HG03342 (cell line): ENCODE measurements at regions not wholly inside any gene's neighbourhood (a gene's known extent, or its start where the extent isn't known, plus 50 kb on each side); places are given as distances from the start of the nearest gene placed in this dataset.

ENCODE experiments used
- ATAC-seq: cut with Tn5 transposase; IDR thresholded peaks from one replicate; pipeline ENCODE4 v1.9.1; 2021; ENCODE audit warnings: mild to moderate bottlenecking, moderate library complexity; ENCODE audit not compliant: unreplicated experiment

- no peak for ATAC-seq
Observed at GRCh38 chr5:72623323-72623722, 116.1 kb upstream of the ZNF366 start.

- ATAC-seq, result no peak
Observed at GRCh38 chr5:72622170-72622760, 115.1 kb upstream of the ZNF366 start.

DNA sequence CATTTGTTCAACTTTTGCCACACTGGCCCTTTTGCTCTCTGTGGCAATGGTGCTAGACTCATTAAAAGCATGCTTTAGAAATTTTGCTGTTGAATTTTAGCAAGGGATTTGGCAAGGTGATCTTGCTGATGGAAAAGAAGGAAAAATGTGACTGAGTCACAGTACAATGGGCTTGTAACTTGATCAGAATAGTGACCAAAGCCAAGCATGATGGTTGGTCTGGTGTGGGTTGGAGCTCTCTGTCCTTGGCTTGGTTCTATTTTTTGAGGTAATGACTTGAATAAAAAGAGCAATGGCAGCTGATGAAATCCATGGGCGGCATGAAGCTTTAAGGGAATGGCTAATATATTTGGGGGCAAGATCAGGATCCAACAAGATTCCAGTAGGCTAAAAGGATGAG lies 114.4 kb upstream of the ZNF366 start:
- no peak for ATAC-seq

DNA sequence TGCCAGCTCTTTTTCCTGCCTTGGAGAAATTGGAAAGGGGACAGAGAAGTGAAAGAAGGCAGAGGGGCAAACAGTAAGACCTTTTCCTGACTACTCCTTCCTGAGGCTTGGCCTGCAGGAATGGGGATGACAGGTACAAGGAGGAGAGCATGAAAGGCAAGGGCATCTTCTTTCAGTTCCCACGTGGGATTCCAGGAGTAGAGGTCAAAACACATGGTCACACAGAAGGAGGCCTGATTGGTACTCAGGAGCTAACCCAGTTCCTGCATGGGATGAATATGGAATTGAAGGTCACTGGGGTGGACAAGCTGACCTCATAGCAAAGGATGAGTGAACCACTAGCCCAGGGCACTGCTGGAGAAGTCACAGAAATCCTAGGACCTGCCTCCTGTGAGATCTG lies 112.5 kb upstream of the ZNF366 start:
- no peak for ATAC-seq

DNA sequence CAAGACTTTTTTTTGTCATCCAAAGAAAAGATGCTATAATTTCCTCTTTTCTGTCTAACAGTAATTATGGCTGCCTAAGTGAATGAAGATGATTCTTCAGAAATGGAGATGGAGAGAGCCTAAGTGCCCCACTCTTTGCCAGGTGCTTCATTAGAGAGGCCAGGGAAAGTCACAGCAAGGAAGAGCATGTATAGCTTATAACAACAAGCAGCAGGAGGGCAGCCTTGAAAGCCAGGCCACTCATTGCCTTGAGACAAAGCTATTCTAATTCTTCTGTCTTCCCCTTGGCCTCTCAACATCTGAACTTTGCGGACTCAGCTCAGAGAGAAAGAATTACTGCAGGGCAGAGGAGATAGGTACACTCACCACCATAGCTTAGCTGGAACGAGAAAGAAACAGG lies 112.0 kb upstream of the ZNF366 start:
- ATAC-seq, result no peak

DNA sequence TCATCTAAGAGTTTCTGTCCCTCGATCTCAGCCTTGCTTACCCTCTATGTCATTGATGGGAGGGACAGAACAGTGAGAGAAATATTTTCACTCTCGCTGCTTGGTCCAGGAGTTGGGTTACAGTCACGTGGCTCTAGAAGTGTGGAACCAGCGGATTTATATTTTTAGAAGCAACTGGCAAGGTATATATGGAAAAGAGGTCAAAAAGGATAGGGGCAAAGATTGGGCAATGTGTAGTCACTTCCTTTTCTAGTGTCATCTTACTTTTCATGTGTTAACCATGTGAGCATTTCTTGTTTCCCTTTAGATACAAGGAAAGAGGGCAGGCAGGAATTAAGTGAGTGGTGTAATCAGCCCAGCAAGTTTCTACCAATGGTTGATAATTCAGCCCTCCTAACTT lies 111.5 kb upstream of the ZNF366 start:
- no peak for ATAC-seq

DNA sequence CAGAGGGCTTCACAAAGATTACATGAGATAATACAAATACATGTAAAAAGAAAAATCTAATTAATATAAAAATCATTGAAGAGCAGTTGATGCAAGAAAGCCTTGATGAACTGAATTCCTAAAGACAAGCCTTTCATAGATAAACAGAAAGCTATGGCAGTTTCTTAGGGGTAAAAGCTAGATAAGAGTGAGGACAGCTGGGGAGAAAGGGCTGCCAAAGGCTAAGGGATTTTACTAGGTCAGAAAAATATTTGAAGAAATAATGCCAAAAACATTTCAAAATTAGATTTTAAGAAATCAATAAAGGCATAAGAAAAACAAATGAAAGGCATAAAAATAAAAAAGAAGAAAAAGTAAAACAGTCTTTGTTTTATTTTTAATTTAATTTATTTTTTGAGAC lies 107.9 kb upstream of the ZNF366 start:
- no peak for ATAC-seq

GRCh38 chr5:72613515-72613914 lies 106.3 kb upstream of the ZNF366 start:
- ATAC-seq, result no peak

DNA sequence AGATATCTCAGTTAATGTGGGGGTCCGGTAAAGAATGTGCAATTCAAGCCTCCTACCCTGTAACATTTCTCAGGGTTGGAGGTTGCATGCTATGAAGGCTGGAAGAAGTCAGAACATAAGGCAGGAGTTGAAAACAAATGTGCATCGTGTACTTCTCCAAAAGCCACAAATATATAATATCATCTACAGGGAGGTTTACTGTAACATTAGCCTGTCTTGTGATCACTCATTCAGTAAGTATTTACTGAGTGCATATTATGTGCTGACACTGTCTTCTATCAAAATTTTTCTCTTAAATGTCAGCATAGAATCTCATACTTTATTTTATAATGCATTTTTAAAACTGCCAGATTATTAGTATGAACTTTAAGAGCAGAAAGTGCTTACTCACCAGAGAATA lies 105.6 kb upstream of the ZNF366 start:
- no peak for ATAC-seq

DNA sequence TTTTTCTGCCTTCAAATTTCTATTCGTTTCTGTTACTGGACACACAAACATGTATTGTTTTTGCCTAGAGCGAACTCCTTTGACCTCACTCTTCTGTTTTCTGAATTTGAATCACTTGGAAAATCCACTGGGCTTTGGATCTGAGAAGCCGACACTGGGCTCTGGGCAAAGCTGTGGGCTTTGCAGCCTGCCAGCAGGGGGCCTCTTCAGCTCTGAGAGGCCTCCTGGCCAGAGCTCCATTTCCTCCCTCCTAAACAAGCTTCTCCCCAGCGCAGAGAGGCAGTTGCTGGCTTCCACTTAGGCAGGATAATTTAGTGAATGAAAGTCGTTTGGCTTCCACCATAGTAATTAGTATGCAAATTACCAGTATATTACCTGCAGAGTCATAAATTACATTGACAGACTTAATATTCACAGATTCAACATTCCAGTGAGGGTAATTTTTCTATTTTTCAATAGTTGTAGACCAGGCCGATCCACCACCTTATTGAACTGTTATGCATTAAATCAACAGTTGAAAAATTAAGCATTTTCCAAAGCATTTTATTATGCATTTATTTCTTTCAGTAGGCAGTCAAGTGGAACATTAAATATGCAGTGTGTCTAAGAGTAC lies 104.0 kb upstream of the ZNF366 start:
- peak; percentile 84 for ATAC-seq

DNA sequence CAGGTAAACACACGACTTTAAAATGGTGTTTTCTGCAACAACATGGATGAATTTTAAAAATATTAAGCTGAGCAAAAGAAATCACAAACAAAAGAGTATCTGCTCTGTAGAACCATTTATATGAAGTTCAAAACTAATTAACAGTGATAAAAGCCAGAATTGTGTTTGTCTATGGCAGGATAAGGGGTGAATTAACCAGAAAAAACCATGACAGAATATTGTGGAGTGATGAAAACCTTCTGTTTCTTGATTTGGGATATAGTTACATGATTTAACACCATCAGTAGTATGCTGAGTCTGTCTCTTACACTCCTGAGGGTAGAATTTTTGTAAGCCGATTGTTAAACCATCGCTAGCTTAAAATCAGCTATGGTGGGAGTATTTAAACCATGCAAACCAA lies 101.7 kb upstream of the ZNF366 start:
- ATAC-seq, result no peak

- no peak for ATAC-seq
Observed at GRCh38 chr5:72608297-72608696, 101.1 kb upstream of the ZNF366 start.

DNA sequence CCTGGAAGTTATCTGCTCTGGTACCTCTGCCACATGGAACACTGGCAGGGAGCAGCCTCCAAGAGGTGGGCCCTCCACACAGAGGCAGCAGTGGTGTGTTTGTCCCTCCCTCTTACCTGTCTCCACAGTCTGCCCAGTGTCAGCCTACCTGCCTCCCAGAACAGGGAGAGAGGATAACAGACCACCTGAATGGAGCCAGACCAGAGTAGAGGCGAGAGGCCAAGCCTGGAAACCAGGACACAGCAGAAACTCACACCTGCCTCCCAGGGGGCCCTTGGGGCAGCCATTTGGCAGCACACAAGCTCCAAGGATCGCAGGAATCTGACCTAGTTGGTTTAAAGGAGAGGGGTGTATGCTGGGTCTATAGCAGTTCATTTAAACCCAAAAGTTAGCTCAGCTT lies 100.2 kb upstream of the ZNF366 start:
- no peak for ATAC-seq

DNA sequence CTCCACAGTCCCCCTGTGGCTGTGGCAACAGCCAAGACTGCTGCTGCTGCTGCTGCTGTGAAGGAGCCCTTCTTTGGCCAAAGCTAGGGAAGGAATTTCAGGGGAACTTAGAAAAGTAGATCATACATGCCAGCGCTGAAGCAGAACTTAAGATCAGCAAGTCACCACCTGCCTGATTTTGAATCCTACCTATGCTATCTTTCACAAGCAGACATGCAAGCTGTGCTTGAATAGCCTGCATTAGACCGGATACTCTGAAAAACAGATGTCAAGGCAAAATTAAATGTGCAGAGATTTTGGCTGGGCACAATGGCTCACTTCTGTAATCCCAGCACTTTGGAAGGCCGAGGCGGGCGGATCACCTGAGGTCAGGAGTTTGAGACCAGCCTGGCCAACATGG lies 99.3 kb upstream of the ZNF366 start:
- ATAC-seq, result no peak

DNA sequence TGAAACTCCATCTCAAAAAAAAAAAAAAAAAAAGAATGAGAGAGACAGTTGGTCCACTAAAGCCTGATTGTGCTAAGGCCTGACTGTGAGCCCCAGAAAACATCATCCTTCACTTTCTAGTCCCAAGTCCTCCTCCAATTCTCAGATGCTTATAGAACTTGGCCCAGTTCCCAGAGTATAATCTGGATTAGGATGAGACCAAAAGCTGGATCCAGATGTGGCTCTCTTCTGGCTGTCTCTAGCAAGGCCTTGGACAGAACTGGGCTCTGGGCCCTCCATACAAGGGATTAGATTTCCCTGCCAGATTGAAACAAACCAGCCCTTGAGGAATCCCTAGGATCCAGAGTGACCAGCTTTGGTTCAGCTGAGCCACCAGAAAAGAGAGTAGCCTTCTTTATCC lies 98.4 kb upstream of the ZNF366 start:
- no peak for ATAC-seq

GRCh38 chr5:72604798-72605154 lies 97.6 kb upstream of the ZNF366 start:
- ATAC-seq, result no peak

- ATAC-seq, result no peak
Observed at GRCh38 chr5:72604111-72604797, 97.0 kb upstream of the ZNF366 start.

- ATAC-seq, result no peak
Observed at GRCh38 chr5:72602696-72603685, 95.8 kb upstream of the ZNF366 start.

DNA sequence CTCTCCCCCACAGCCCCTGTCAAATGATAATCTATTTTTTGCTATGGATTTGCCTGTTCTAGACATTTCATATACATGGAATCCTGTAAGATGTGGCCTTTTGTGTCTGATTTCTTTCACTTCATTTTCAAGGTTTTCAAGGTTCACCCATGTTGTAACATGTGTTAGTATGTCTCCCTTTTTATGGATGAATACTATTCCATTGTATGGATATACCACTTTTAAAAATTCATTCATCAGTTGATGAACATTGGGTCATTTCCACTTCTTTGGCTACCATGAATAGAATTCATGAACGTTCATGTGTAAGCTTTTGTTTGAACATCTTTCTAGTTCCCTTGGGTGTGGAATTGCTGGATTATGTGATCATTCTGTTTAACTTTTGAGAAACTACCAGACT lies 94.7 kb upstream of the ZNF366 start:
- ATAC-seq, result no peak

DNA sequence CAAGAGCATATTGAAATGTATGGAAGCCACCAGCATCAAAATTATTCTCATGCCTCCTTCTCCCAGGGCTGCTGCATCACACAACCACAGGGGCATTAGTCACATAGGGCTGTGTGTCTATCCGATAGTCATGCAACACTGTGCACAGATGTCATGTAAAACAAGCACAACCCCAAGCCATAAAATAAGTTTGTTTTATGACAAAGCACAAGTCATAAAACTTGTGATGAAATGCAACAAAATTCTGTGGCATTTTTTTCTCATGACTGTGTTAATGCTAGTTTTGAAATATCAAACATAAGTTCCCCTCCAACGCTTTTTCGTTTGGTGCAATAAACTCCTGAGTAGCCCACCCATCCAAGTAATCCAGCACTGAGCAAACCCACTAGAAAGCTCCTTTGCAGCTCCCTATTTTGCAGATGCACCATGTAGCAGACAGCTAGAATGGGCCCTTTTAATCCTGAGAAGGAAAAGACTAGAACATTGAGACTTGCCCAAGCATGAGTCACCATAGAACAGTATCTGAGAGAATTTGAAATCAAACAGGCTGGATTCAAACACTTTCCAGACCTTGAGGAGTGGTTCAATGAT lies 93.3 kb upstream of the ZNF366 start:
- ATAC-seq, result no peak
